ENCODE measurements at regions not wholly inside any gene's neighbourhood (a gene's known extent, or its start where the extent isn't known, plus 50 kb on each side); places are given as distances from the start of the nearest gene placed in this dataset.

GRCh38 chr22:27283240-27283639 is 518.3 kb downstream of the MN1 start:
- no peak overlapping the region for H2AFZ ChIP-seq (ENCODE audit: low read length)
- no peak overlapping the region for H4K8ac ChIP-seq (ENCODE audit: extremely low read depth, insufficient read depth, low read length)
- H3K14ac ChIP-seq (ENCODE audit: insufficient read length), result no peak overlapping the region
- no peaks in the 10 kb centered on the region for H3K4me1 ChIP-seq (replicated peaks in 1 of 4; ENCODE audit: control insufficient read depth in 3 of 4, insufficient read depth in 4 of 4, low read length in 3 of 4)
- no peak overlapping the region for H3K4me2 ChIP-seq (ENCODE audit: insufficient read depth in 1 of 2, low read depth in 2 of 2, low read length in 2 of 2)
- H3K4me3 ChIP-seq (ENCODE audit: extremely low read depth in 1 of 4, insufficient read depth in 2 of 4, low read depth in 3 of 4, low read length in 4 of 4), result no peak overlapping the region
- no peak overlapping the region for H2BK120ac ChIP-seq (replicated peaks; ENCODE audit: low read depth, low read length)
- H3K56ac ChIP-seq (replicated peaks; ENCODE audit: insufficient read length, low read depth, low read length), result no peak overlapping the region
- peaks cover 2 to 6% of the 10 kb centered on the region in 2 experiments; a peak in 1 of 4 replicates for H3K9me3 ChIP-seq (ENCODE audit: insufficient read depth in 2 of 2, low read depth in 1 of 2, low read length in 1 of 2)
- H3K79me2 ChIP-seq (ENCODE audit: control insufficient read depth in 1 of 2, insufficient read depth in 2 of 2, low read length in 2 of 2), result no peaks in the 10 kb centered on the region
- no peaks in the 10 kb centered on the region for H3K27me3 ChIP-seq (replicated peaks in 1 of 4; ENCODE audit: control insufficient read depth in 3 of 4, extremely low read depth in 1 of 4, insufficient read depth in 3 of 4, low read length in 3 of 4)
- no peak overlapping the region for H3K9ac ChIP-seq (replicated peaks in 1 of 4; ENCODE audit: extremely low read depth in 1 of 4, low read depth in 3 of 4, low read length in 3 of 4)
- peaks cover 4% of the 10 kb centered on the region; the same call in 1 of the 2 replicates for H3K23me2 ChIP-seq (ENCODE audit: low read depth, low read length)
- H4K20me1 ChIP-seq (replicated peaks in 1 of 2; ENCODE audit: control insufficient read depth in 1 of 2, insufficient read depth in 2 of 2, low read length in 2 of 2), result no peaks in the 10 kb centered on the region
- H2BK12ac ChIP-seq (ENCODE audit: low read depth, low read length), result no peak overlapping the region
- H3K36me3 ChIP-seq (ENCODE audit: control insufficient read depth in 2 of 4, insufficient read depth in 4 of 4, low read length in 3 of 4), result no peaks in the 10 kb centered on the region
- no peak overlapping the region for H2BK5ac ChIP-seq (ENCODE audit: low read depth, low read length)
- H4K91ac ChIP-seq (replicated peaks; ENCODE audit: insufficient read length, low read length), result no peak overlapping the region
- ChIA-PET CTCF (ENCODE audit: partially characterized antibody) (no interaction called here), POLR2A (ENCODE audit: partially characterized antibody) (no interaction called here)
- no peak overlapping the region for H3K18ac ChIP-seq (ENCODE audit: extremely low read depth, low read length)
- H3K23ac ChIP-seq (ENCODE audit: insufficient read length), result no peak overlapping the region
- DNase-seq (ENCODE audit: low read depth in 1 of 2, low spot score in 2 of 2) (no peak), FAIRE-seq (no peak)
- no peak overlapping the region for H4K5ac ChIP-seq (ENCODE audit: insufficient read length, low read depth, low read length)
- H3K79me1 ChIP-seq (ENCODE audit: low read depth, low read length), result no peaks in the 10 kb centered on the region
- TF ChIP-seq CEBPB (IDR thresholded peaks at IDR 0.05; ENCODE audit: low read depth, low read length) (no peak), GABPA (IDR thresholded peaks at IDR 0.05; ENCODE audit: borderline replicate concordance, insufficient read depth, low read length) (no peak), ZNF274 (IDR thresholded peaks at IDR 0.05; ENCODE audit: borderline replicate concordance, extremely low read depth, low read length) (no peak), SIX5 (IDR thresholded peaks at IDR 0.05; ENCODE audit: low read depth, low read length) (no peak), SUZ12 (IDR thresholded peaks at IDR 0.05; ENCODE audit: low read length) (no peak), EP300 (IDR thresholded peaks at IDR 0.05; ENCODE audit: borderline replicate concordance in 1 of 2, low read depth in 2 of 2, low read length in 2 of 2) (no peak), FOSL1 (IDR thresholded peaks at IDR 0.05; ENCODE audit: insufficient read depth, low read depth, low read length) (no peak)
- TF ChIP-seq, protein P1, sequence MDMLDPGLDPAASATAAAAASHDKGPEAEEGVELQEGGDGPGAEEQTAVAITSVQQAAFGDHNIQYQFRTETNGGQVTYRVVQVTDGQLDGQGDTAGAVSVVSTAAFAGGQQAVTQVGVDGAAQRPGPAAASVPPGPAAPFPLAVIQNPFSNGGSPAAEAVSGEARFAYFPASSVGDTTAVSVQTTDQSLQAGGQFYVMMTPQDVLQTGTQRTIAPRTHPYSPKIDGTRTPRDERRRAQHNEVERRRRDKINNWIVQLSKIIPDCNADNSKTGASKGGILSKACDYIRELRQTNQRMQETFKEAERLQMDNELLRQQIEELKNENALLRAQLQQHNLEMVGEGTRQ (IDR thresholded peaks at IDR 0.05; ENCODE audit: low read length), result no peak
- TF ChIP-seq, protein P2, sequence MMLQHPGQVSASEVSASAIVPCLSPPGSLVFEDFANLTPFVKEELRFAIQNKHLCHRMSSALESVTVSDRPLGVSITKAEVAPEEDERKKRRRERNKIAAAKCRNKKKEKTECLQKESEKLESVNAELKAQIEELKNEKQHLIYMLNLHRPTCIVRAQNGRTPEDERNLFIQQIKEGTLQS (IDR thresholded peaks at IDR 0.05; ENCODE audit: insufficient read depth, low read depth, low read length), result no peak
- H3K4ac ChIP-seq (replicated peaks; ENCODE audit: insufficient read length, low read depth, low read length), result no peak overlapping the region
- H2AK5ac ChIP-seq (ENCODE audit: low read depth, low read length), result no peak overlapping the region
- 84% methylated on average over 5 of the region's 5 CpGs; no CpG with 5 or more reads in 1 of the 2 experiments for WGBS, 2 experiments (ENCODE audit: extremely low coverage in 1 of 2, insufficient coverage in 1 of 2, insufficient read length in 1 of 2, insufficient replicate concordance in 2 of 2, low coverage in 1 of 2, low lambda C conversion rate in 2 of 2, missing lambda C conversion rate in 1 of 2)
- H2BK15ac ChIP-seq (ENCODE audit: low read length), result no peak overlapping the region
- H2BK20ac ChIP-seq (ENCODE audit: low read length), result no peak overlapping the region
- H3K27ac ChIP-seq (ENCODE audit: low read depth, low read length), result no peak overlapping the region

Measured in H1 (cell line).